K562 (cell line): ENCODE measurements at regions not wholly inside any gene's neighbourhood (a gene's known extent, or its start where the extent isn't known, plus 50 kb on each side); places are given as distances from the start of the nearest gene placed in this dataset.

Source experiments
- ATAC-seq: fragments of 200-7000 bp; cut with Tn5 transposase; 3 replicates; pipeline ENCODE4 v1.9.1; 2020; ENCODE audit warnings: moderate library complexity
- BruUV-seq: library from RNA; stranded (reverse); fragments of 400-500 nt; replicated peaks from 2 replicates; lab custom pipeline; 2021; lab: Mats Ljungman, UMichigan
- CTCF ChIA-PET: fragments of 300-600 bp; formaldehyde crosslinking; extraction: SDS; loops from one replicate; lab custom pipeline; 2021; ENCODE audit warnings: low intra/inter-chr PET ratio; lab: Yijun Ruan, JAX
- POLR2A ChIA-PET: fragments of 300-600, 350-650 bp; sonication (Branson Sonifier 250); formaldehyde crosslinking; extraction: SDS; loops from one replicate; lab custom pipeline; 2021; ENCODE audit warnings: antibody characterized with exemption, inconsistent platforms; lab: Yijun Ruan, JAX
- DNase-seq, 4 experiments: peaks; one replicate each; pipeline versions ENCODE4 v3.0.0 to v3.0.0-alpha.2; 2011 to 2018; ENCODE audit warnings: low spot score in 3 of 4, mixed read lengths in 3 of 4; ENCODE audit errors: extremely low read depth in 1 of 4
- FAIRE-seq: peaks from 2 replicates; lab custom pipeline; 2011; peaks lifted over from hg19 to GRCh38; lab: Jason Lieb, UNC
- H2AFZ ChIP-seq: 2 replicates; pipeline ENCODE4 v1.6.0; 2011; ENCODE audit warnings: low read depth, low read length, control low read depth, inconsistent platforms
- H3K27ac ChIP-seq: fragments of 200-600 bp; 3 replicates; pipeline ENCODE4 v1.8.0; 2011; ENCODE audit warnings: low read depth, mild to moderate bottlenecking, control low read depth, inconsistent platforms, low read length, moderate library complexity, mixed read lengths; ENCODE audit errors: extremely low read depth
- H3K27me3 ChIP-seq, 2 experiments: fragments of 300-600 bp in 1 of 2; 2 replicates in 1 of 2; 3 replicates in 1 of 2; pipeline versions ENCODE4 v1.6.0 to v1.8.0; 2011; ENCODE audit warnings: inconsistent platforms in 2 of 2, low read length in 2 of 2, mild to moderate bottlenecking in 1 of 2, mixed read lengths in 1 of 2, moderate library complexity in 1 of 2; ENCODE audit not compliant: control insufficient read depth in 2 of 2, insufficient read depth in 2 of 2
- H3K36me3 ChIP-seq: fragments of 300-600 bp; 3 replicates; pipeline ENCODE4 v1.8.0; 2011; ENCODE audit warnings: mild to moderate bottlenecking, low read length, inconsistent platforms; ENCODE audit not compliant: control insufficient read depth, insufficient read depth
- H3K4me1 ChIP-seq, 2 experiments: fragments of 200-600 bp in 1 of 2; replicated peaks in 1 of 2; 2 replicates in 1 of 2; 3 replicates in 1 of 2; pipeline versions ENCODE4 v1.5.1 to v1.8.0; 2011; ENCODE audit warnings: inconsistent platforms in 2 of 2, low read length in 2 of 2, mild to moderate bottlenecking in 1 of 2, mixed read lengths in 1 of 2, moderate library complexity in 1 of 2; ENCODE audit not compliant: control insufficient read depth in 2 of 2, insufficient read depth in 2 of 2
- H3K4me2 ChIP-seq: 2 replicates; pipeline ENCODE4 v1.6.1; 2011; ENCODE audit warnings: low read length, control low read depth, inconsistent platforms, mixed read lengths; ENCODE audit not compliant: insufficient read depth
- H3K4me3 ChIP-seq: fragments of 200-600 bp; sonication (generic), shearing (Covaris generic); 2 replicates; pipeline ENCODE4 v1.5.1; 2016; ENCODE audit warnings: control low read depth, inconsistent platforms
- H3K79me2 ChIP-seq: fragments of 200-600 bp; 3 replicates; pipeline ENCODE4 v1.8.0; 2011; ENCODE audit warnings: low read length, inconsistent platforms; ENCODE audit not compliant: control insufficient read depth, insufficient read depth
- H3K9ac ChIP-seq, 2 experiments: 2 replicates each; pipeline versions ENCODE4 v1.6.0 to v1.6.1; 2011; ENCODE audit warnings: low read depth in 2 of 2, low read length in 2 of 2, control low read depth in 1 of 2, inconsistent platforms in 1 of 2, mild to moderate bottlenecking in 1 of 2, mixed read lengths in 1 of 2; ENCODE audit not compliant: insufficient read depth in 1 of 2
- H3K9me1 ChIP-seq: one replicate; pipeline ENCODE4 v1.6.0; 2011; ENCODE audit warnings: inconsistent platforms, mild to moderate bottlenecking, low read length, moderate library complexity; ENCODE audit not compliant: control insufficient read depth, insufficient read depth
- H3K9me3 ChIP-seq: replicated peaks from 2 replicates; pipeline ENCODE4 v1.5.1; 2011; ENCODE audit warnings: low read depth, low read length, inconsistent platforms; ENCODE audit not compliant: control insufficient read depth, insufficient read depth
- H4K20me1 ChIP-seq: replicated peaks from 2 replicates; pipeline ENCODE4 v1.6.1; 2011; ENCODE audit warnings: low read length, inconsistent platforms, mixed read lengths; ENCODE audit not compliant: control insufficient read depth, insufficient read depth
- AFF4 ChIP-seq: sonication (generic); formaldehyde crosslinking; IDR thresholded peaks from 2 replicates; pipeline ENCODE4 v1.8.0; 2023; ENCODE audit warnings: mild to moderate bottlenecking, missing genetic modification reagents
- BRD4 ChIP-seq: fragments of 200-600 bp; sonication (generic); IDR thresholded peaks from 2 replicates; pipeline ENCODE4 v1.6.1; 2017; ENCODE audit warnings: inconsistent platforms
- CBX5 ChIP-seq: IDR thresholded peaks from 2 replicates; pipeline ENCODE4 v1.6.1; 2014; ENCODE audit warnings: low read depth, borderline replicate concordance
- HDGF ChIP-seq: fragments of 450-650 bp; IDR thresholded peaks from 2 replicates; pipeline ENCODE4 v1.6.1; 2016
- NCOA2 ChIP-seq, 2 experiments: fragments of 450-650 bp; IDR thresholded peaks; 2 replicates each; pipeline ENCODE4 v1.6.1; 2018; ENCODE audit warnings: mild to moderate bottlenecking in 2 of 2, moderate library complexity in 1 of 2; ENCODE audit not compliant: partially characterized antibody in 2 of 2
- NFIC ChIP-seq: fragments of 450-650 bp; IDR thresholded peaks from 2 replicates; pipeline ENCODE4 v1.6.1; 2017; ENCODE audit warnings: mild to moderate bottlenecking, inconsistent platforms
- SPI1 ChIP-seq: IDR thresholded peaks from 2 replicates; pipeline ENCODE4 v1.6.1; 2011; ENCODE audit warnings: low read depth, low read length, control low read depth, borderline replicate concordance
- SRSF1 ChIP-seq: fragments of 200-400 bp; formaldehyde crosslinking; IDR thresholded peaks from 2 replicates; pipeline ENCODE4 v1.6.1; 2017; ENCODE audit warnings: mild to moderate bottlenecking, low read depth, low read length, moderate library complexity
- TFAM ChIP-seq: fragments of 250-450 bp; sonication (Bioruptor Pico); conservative IDR thresholded peaks from 2 replicates; pipeline ENCODE4 v1.5.0; 2021; ENCODE audit warnings: mild to moderate bottlenecking, moderate library complexity
- XRCC3 ChIP-seq: fragments of 450-650 bp; IDR thresholded peaks from 2 replicates; pipeline ENCODE4 v1.6.1; 2017; ENCODE audit warnings: mild to moderate bottlenecking, moderate library complexity
- WGBS: fragments of 100-300 bp; shearing (Covaris generic); methylation state at CpG from one replicate; pipeline ENCODE4 v1.1.6; 2016; ENCODE audit warnings: low coverage, mixed read lengths; ENCODE audit not compliant: insufficient coverage; ENCODE audit errors: missing lambda C conversion rate; 5-methylcytosine and 5-hydroxymethylcytosine counted together
- in situ Hi-C: fragments of 300-500 bp; cut with MboI; formaldehyde crosslinking; loops from 4 replicates; pipeline ENCODE4 v1.15.0; 2018; ENCODE audit warnings: inconsistent platforms, mixed read lengths
- intact Hi-C: fragments of 100-400 bp; cut with micrococcal nuclease; formaldehyde crosslinking; loops from 2 replicates; pipeline ENCODE4 v1.14.2; 2022
- TF ChIP-seq, protein P1 (sequence below): sonication (generic); formaldehyde crosslinking; IDR thresholded peaks from 2 replicates; pipeline ENCODE4 v1.8.1; 2023; ENCODE audit warnings: mild to moderate bottlenecking, missing genetic modification reagents
- TF ChIP-seq, protein P2 (sequence below): fragments of 150-350 bp; IDR thresholded peaks from 2 replicates; pipeline ENCODE4 v1.6.1; 2014; ENCODE audit warnings: low read depth, mild to moderate bottlenecking, low read length, borderline replicate concordance
- TF ChIP-seq, protein P3 (sequence below): fragments of 450-650 bp; formaldehyde crosslinking; IDR thresholded peaks from 2 replicates; pipeline ENCODE4 v1.4.0; 2022; ENCODE audit warnings: mild to moderate bottlenecking, moderate library complexity

DNA sequence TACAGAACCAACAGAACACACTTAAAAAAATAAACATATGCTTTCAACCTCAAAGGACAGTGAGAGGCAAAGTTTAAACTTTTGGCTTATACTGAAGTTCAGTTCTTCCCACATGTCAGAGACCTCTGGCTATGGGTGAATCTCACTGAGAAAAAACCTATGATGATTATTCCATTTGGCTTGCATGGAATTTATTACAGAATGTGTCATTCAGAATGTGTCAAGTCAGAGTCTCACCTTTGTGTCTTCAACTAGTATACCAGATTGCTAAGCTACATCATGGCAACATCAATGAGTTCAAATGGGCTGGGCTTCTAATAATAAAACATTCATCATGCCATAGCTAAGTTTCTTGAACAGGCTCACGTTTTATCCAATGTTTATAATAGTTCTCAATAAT is 987.0 kb downstream of the NTRK3 start (continued):
- TF ChIP-seq AFF4 (CRISPR knock-in tag) = no peak
- TF ChIP-seq, protein P1, sequence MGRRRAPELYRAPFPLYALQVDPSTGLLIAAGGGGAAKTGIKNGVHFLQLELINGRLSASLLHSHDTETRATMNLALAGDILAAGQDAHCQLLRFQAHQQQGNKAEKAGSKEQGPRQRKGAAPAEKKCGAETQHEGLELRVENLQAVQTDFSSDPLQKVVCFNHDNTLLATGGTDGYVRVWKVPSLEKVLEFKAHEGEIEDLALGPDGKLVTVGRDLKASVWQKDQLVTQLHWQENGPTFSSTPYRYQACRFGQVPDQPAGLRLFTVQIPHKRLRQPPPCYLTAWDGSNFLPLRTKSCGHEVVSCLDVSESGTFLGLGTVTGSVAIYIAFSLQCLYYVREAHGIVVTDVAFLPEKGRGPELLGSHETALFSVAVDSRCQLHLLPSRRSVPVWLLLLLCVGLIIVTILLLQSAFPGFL (CRISPR knock-in tag) = no peak
- no peak for TF ChIP-seq BRD4
- no peak for TF ChIP-seq CBX5
- TF ChIP-seq XRCC3 = no peak
- no peak for TF ChIP-seq SRSF1
- no peak for TF ChIP-seq TFAM

DNA sequence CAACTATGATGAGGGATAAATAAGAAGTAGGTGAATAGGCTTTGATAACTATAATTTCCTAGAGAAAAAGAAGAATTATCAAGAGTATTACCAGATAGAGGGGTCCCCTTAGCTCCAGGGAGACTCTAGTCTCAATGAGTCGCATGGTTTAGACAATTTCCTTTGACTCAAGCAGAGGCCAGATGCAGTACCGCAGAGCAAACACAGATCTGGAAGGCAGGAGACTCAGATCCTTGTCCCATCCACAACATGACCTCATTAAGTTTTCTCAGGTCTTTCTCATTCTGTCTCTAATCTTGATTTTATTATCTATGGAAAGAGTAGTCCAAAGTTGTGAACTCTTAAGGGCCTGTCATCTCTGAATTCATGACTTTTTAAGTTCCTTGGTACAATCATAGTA is 987.9 kb downstream of the NTRK3 start:
- H2AFZ ChIP-seq = no peak overlapping the region
- H3K27ac ChIP-seq = no peak overlapping the region
- H3K4me1 ChIP-seq = no peaks in the 10 kb centered on the region
- H3K9me1 ChIP-seq = no peaks in the 10 kb centered on the region
- FAIRE-seq = no peak
- no peaks in the 10 kb centered on the region for H3K79me2 ChIP-seq
- ATAC-seq = no peak
- H3K27me3 ChIP-seq = no peaks in the 10 kb centered on the region
- BruUV-seq = no TSS peak
- no peak overlapping the region for H3K4me3 ChIP-seq
- in situ Hi-C loops (no loop called here), intact Hi-C loops (no loop called here)
- ChIA-PET POLR2A (interaction anchor here (0.6 to 0.9 kb wide), 2 partner anchors 24 to 160 kb away, joined by 3 read pairs; no protein-coding TSS in a partner anchor), CTCF (no interaction called here)
- no peak overlapping the region for H3K4me2 ChIP-seq
- 27% methylated on average over 2 of the region's 2 CpGs for WGBS
- H3K9ac ChIP-seq = no peak overlapping the region
- no peaks in the 10 kb centered on the region; the same call in 1 of the 2 replicates for H3K9me3 ChIP-seq
- no peak for DNase-seq
- H4K20me1 ChIP-seq = no peaks in the 10 kb centered on the region
- H3K36me3 ChIP-seq = 0 out of 3 replicates have a peak, but pooled peaks cover 2% of the 10 kb centered on the region
- no peak for TF ChIP-seq NFIC
- TF ChIP-seq, protein P2, sequence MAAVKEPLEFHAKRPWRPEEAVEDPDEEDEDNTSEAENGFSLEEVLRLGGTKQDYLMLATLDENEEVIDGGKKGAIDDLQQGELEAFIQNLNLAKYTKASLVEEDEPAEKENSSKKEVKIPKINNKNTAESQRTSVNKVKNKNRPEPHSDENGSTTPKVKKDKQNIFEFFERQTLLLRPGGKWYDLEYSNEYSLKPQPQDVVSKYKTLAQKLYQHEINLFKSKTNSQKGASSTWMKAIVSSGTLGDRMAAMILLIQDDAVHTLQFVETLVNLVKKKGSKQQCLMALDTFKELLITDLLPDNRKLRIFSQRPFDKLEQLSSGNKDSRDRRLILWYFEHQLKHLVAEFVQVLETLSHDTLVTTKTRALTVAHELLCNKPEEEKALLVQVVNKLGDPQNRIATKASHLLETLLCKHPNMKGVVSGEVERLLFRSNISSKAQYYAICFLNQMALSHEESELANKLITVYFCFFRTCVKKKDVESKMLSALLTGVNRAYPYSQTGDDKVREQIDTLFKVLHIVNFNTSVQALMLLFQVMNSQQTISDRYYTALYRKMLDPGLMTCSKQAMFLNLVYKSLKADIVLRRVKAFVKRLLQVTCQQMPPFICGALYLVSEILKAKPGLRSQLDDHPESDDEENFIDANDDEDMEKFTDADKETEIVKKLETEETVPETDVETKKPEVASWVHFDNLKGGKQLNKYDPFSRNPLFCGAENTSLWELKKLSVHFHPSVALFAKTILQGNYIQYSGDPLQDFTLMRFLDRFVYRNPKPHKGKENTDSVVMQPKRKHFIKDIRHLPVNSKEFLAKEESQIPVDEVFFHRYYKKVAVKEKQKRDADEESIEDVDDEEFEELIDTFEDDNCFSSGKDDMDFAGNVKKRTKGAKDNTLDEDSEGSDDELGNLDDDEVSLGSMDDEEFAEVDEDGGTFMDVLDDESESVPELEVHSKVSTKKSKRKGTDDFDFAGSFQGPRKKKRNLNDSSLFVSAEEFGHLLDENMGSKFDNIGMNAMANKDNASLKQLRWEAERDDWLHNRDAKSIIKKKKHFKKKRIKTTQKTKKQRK = no peak
- TF ChIP-seq, protein P3, sequence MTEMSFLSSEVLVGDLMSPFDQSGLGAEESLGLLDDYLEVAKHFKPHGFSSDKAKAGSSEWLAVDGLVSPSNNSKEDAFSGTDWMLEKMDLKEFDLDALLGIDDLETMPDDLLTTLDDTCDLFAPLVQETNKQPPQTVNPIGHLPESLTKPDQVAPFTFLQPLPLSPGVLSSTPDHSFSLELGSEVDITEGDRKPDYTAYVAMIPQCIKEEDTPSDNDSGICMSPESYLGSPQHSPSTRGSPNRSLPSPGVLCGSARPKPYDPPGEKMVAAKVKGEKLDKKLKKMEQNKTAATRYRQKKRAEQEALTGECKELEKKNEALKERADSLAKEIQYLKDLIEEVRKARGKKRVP (CRISPR knock-in tag) = no peak
- no peak for TF ChIP-seq HDGF
- no peak for TF ChIP-seq SPI1
- TF ChIP-seq NCOA2 (IDR thresholded peaks at IDR 0.05; ENCODE audit: partially characterized antibody in 2 of 2) = no peak
